Stimulated activated CD4-positive, alpha-beta T cell treated with anti-CD3 and anti-CD28 coated beads, Interleukin-2, amount 100 ng/mL, for 48 hours (primary cell): ENCODE measurements at regions not wholly inside any gene's neighbourhood (a gene's known extent, or its start where the extent isn't known, plus 50 kb on each side); places are given as distances from the start of the nearest gene placed in this dataset.

ENCODE experiments used
- DNase-seq, 2 donors: peaks; one replicate each; pipeline ENCODE4 v3.0.0-alpha.2; 2020

GRCh38 chr12:65631621-65632111, 192.6 kb upstream of the HMGA2 start:
- DNase-seq: no peak

DNA sequence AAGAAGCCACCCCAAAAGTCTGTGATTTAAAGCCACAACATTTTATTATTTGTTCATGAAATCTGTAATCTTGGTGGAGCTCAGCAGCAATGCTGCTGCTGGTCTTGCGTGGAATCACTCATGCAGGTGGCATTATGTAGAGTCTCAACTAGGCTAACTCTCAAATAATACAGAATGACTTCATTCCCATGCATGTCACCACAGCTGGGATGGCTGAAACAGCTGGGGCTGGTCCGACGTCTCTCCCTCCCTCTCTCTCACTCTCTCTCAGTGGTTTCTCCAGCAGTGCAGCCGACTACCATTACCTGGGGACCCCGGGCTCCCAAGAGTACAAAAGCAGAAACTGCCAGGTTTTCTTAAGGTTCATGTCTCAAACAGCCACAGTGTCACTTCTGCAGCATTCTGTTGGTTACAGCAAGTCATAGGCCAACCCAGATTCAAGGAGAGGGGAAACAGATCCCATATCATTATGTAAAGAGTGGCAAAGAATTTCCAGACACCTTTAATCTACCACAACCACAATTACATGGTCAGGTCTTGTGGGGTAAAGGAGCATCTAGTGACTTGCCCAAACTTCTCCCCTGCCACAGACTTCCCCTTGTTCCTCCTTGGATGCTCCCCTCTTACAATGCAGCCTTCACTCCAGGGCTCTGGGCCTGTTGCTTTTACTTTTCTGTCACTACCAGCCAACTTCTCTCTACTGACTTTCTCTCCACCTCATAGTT, 192.0 kb upstream of the HMGA2 start:
- no peak for DNase-seq

GRCh38 chr12:65634061-65634460, 190.2 kb upstream of the HMGA2 start:
- DNase-seq: no peak

DNA sequence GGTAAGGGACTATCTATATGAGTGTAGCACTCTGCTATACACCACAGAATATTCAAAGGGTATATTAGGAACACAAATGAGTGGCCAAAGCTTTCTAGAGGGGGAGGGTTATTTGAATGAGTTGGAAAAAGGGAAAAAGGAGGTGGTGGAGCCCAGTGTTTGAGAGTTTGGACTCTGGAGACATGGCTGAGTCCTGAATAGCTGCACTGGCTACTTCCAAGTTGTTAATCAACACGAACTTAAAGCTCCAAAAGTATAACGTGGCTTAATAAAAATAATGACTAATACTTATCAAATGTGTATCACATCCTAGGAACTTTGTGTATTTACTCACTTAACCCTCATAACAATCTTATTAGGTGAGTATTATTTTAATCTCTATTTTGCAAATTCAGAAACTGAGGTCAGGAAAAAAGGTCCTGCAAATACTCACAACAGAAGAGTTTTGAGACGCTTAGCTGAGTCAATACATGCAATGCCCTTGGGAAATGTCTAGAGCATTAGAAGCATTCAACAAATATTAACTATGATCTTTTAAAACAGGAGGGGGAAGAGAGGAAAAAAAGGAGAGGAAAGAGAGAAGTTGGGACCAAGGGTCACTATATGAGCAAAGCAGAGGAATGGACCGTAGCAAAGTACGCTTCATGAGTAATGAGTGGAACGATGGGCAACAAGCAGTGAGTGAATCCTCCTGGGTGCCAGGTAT, 189.5 kb upstream of the HMGA2 start:
- DNase-seq: no peak

DNA sequence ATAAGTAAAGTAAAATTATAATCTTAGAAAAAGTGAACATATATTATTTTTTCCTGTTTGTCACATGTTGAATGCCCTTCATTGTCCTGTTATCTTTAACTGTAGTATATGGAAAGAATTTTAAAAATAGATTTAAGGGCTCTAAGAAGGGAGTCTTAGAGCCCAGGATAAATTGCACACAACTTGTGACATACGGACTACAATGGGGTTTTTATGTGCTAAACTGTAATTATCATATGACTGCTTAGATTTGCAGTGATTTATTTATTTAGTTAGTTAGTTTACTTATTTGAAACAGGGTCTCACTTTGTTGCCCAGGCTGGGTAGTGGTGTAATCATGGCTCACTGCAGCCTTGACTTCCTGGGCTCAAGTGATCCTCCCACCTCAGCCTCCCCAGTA, 187.8 kb upstream of the HMGA2 start:
- DNase-seq: no peak

GRCh38 chr12:65637150-65637549, 187.1 kb upstream of the HMGA2 start:
- DNase-seq: no peak

DNA sequence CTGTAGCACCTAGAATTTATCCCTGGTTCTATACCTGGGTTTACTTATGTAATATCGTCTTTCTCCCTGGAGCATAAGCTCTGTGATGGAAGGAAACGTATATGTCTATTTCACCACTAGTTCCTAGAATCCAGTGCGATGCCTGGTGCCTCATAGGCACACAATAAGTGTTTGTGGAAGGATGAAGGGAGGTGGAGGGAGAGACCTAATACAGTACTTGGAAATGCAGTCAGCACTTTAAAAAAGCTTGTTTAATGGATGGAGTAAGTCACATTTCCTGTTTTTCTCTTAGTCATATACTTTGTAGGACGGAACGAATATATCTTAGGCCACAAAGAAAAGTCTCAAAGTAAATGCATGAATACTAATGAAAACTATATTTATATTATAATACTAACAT, 186.5 kb upstream of the HMGA2 start:
- no peak for DNase-seq

GRCh38 chr12:65638324-65638723, 186.0 kb upstream of the HMGA2 start:
- no peak for DNase-seq

- DNase-seq: no peak
These were observed 183.8 kb upstream of the HMGA2 start for GRCh38 chr12:65640489-65640901.

DNA sequence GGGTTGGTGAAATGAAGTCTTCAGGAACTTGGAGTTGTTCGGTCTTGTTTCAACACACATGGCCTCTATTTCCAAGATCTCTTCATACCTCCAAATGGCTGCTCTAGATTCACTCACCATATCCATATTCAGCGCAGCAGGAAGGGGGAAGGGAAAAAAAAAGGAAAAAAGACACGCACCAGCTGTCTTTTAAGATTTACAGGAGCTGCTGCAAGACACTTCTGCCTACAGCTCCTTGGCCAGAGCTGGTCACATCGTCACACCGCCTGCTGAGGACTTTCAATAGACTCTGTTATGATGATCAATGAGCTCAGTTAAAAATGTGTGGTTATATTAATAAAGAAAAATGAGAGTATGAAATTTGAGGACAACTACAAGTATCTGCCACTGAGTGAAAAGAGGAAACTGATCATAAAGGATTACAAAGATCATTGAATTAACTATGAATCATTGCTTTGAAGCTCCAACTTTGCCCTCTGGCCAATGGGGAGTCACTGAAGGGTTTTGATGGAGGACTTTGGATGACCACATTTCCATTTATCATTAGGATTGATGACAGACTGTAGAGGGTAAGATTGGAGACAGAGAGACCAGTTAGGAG, 182.1 kb upstream of the HMGA2 start:
- no peak for DNase-seq

DNA sequence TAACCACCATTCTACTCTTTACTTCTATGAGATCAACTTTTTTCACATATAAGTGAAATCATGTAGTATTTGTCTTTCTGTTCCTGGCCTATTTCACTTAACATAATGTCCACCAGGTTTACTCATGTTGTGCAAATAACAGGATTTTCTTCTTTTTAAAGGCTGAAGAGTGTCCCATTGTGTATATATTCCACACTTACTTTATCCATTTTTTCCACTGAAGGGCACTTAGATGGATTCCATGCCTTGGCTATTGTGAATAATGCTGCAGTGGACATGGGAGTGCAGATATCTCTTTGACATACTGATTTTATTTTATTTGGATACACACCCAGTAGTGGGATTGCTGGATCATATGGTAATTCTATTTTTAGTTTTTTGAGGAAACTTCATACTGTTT, 181.1 kb upstream of the HMGA2 start:
- no peak for DNase-seq

DNA sequence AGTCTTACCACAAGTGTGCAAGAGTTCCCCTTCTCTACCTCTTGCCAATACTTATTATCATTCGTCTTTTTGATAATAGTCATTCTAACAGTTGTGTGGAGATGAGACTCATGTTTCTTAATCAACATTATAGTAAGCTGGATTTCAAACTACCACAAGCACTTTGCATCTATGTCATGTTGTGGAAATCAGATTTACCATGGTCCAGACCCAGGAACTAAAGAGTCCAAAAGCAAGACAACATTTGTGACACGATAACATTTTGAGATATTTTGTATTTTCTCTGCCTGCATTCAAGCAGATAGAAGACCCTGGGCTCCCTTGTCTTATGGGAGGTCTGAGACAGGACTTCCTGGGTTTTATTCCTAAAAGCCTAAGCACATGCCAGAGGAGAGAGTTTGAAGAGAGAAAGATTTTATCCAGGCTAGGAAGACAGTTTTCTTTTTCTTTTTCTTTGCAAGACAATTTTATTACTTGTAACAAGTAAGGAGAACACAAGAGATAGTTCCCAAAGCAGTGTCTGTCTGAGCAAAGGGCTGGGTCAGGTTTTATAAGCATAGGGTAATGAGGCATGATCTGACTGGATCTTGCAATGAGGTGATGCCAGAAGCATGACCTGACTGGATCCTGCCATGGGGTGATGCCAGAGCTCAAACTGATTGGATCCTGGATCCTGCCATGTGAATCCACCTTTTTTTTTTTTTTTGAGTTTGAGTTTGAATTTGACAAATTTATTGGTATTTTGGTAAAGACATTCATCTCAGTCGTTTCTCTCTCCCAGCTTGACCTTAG, 180.5 kb upstream of the HMGA2 start:
- no peak for DNase-seq

- DNase-seq: no peak
These were observed 178.1 kb upstream of the HMGA2 start for GRCh38 chr12:65646127-65646643.

- no peak for DNase-seq
These were observed 177.2 kb upstream of the HMGA2 start for GRCh38 chr12:65647074-65647473.

- DNase-seq: no peak
These were observed 175.8 kb upstream of the HMGA2 start for GRCh38 chr12:65648461-65648860.

DNA sequence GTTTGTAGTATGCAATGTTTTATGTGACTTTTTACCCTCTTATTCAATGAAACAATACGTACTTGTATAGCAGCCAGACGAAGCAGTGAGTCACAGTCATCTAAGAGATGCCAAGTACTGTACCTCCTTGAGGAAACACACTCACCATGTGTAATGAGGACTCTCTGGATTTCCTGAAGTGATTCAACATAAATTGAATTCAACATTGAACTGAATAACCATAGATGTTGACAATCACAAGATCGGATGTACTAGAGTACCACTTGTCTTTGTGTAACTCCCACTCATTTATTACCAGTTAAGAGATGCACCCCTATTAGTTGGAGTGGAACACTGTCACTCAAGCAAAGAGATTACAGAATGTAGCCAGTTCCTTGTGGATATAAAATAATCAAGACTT, 175.2 kb upstream of the HMGA2 start:
- no peak for DNase-seq

- no peak for DNase-seq
These were observed 173.2 kb upstream of the HMGA2 start for GRCh38 chr12:65651060-65651459.

DNA sequence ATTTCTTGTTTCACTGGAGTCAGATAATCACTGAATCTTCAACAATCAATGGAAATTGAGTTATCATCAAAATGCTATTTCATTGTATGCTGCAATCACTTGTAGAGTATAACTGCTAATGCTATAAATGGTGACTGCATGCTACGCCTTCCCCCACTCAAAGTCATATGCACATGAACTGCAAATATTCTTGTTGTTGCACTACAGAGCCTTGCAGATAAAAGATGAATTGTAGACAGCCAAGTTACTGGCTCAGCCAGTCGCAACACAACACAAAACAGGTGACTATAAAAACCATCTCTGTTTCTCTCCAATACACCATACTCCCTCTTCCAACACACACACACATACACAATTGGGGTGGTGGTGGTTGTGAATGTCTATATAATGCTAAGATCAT, 171.0 kb upstream of the HMGA2 start:
- DNase-seq: no peak

DNA sequence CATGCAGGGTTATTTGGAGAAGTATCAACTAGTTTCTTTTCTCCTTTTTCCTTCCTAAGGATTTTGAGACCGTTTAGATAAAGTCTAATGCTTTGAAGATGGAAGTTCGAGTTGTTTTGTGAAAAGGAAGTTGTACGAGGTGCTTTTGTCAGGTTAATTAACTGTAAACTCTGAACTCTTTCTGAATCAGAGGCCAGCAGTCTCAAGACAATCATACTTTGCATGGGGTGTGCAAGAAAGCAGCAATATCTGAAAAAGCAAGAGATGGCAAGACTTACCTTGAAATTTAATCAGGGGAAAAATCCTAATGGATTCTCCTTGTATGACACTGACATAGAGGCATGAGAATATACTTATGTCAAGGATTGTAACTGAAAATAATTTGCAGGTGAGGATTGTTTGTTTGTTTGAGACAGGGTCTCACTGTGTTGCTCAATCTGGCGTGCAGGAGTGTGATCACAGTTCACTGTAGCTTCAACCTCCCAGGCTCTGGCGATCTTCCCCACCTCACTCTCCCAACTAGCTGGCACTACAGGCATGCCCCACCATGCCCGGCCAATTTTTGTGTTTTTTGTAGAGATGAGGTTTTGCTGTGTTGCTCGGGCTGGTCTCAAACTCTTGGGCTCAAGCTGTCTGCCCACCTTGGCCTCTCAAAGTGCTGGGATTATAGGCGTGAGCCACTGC, 170.2 kb upstream of the HMGA2 start:
- no peak for DNase-seq

DNA sequence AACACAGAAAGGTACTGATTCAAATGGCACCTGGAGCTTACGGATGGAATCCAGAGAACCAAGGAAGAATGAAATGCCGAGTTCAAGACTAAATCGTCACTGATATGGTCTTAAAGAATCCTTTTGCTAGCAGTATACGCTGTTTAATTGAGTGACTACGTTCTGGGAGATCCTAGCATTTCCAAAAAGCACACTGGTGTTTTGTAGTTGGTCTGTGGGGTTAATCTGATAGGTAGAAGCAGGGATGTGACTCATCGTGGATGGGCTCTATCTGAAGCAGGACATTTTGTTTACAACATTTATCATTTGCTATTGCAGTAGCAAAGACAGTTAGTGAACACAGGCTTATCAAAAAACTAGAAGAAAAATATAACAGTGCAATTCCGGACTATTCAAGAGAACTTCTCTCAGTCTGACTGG, 169.2 kb upstream of the HMGA2 start:
- DNase-seq: no peak

GRCh38 chr12:65656156-65656882, 168.0 kb upstream of the HMGA2 start:
- no peak for DNase-seq

DNA sequence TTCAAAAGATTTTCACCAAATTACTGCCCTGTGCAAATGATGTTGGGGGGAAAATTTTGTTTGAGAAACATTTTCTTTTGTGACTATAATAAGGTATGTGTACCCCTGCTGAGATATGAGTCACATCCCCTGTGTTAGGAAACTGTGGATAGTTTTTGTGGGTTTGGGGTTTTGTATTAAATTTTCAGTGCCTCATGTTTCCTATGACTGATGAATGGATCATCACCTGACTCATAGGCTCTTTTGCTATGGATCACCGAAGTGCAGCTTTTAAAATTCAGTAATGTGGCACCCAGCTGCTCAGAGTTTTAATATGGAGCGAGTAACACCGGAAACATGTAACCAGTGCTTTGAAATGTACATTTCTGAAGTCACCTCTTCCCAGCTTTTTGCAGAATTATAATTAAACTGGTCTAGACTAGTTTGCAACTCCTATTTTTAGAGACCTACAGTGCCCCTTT, 167.4 kb upstream of the HMGA2 start:
- no peak for DNase-seq
